Prostate gland (tissue), 2 donors: ENCODE measurements at regions not wholly inside any gene's neighbourhood (a gene's known extent, or its start where the extent isn't known, plus 50 kb on each side); places are given as distances from the start of the nearest gene placed in this dataset.

ENCODE experiments used
- POLR2A ChIP-seq: fragments of 450-650 bp; IDR thresholded peaks from one replicate; pipeline ENCODE4 v1.6.1; 2016; ENCODE audit warnings: antibody characterized with exemption, mild to moderate bottlenecking
- TF ChIP-seq, protein P1 (sequence below), 4 experiments: fragments of 200-600 bp in 2 of 4; fragments of 450-650 bp in 2 of 4; sonication (generic) in 2 of 4; IDR thresholded peaks; 1 replicate in 3 of 4; 2 replicates in 1 of 4; pipeline ENCODE4 v1.5.1; 2016 to 2019; ENCODE audit warnings: antibody characterized with exemption in 4 of 4, mild to moderate bottlenecking in 2 of 4, moderate library complexity in 2 of 4

DNA sequence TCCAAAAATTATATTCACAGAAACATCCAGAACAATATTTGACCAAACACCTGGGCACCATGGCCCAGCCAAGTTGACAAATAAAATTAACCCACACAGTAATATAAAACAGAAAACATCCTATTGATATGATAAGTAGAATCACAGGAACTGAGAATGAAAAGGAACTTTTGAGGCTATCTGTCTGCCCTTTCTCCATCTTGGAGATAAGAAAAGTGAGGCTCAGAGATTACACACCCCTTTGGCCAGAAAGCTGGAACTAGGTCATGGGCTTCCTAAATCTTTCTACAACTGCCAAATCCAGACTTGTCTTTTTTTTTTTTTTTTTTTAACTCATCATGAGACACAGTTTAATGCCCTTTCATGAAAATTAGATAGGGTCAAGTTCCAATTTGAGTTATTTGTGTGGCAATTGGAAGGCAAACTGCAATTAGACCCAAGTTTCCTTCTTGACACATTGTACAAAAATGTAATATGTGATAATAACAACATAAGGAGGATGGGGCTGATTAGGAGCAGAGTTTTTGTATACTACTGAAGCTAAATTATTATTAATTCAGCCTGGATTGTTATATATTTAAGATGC lies 137.2 kb downstream of the RPL22L1 start:
- TF ChIP-seq POLR2A: no peak
- TF ChIP-seq, protein P1, sequence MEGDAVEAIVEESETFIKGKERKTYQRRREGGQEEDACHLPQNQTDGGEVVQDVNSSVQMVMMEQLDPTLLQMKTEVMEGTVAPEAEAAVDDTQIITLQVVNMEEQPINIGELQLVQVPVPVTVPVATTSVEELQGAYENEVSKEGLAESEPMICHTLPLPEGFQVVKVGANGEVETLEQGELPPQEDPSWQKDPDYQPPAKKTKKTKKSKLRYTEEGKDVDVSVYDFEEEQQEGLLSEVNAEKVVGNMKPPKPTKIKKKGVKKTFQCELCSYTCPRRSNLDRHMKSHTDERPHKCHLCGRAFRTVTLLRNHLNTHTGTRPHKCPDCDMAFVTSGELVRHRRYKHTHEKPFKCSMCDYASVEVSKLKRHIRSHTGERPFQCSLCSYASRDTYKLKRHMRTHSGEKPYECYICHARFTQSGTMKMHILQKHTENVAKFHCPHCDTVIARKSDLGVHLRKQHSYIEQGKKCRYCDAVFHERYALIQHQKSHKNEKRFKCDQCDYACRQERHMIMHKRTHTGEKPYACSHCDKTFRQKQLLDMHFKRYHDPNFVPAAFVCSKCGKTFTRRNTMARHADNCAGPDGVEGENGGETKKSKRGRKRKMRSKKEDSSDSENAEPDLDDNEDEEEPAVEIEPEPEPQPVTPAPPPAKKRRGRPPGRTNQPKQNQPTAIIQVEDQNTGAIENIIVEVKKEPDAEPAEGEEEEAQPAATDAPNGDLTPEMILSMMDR (IDR thresholded peaks at IDR 0.05): no peak
